DOHH2 (cell line): ENCODE measurements at regions not wholly inside any gene's neighbourhood (a gene's known extent, or its start where the extent isn't known, plus 50 kb on each side); places are given as distances from the start of the nearest gene placed in this dataset.
"Not testable (repeated sequence)": the region's sequence is repeated elsewhere in the genome, so short reads cannot be mapped to it uniquely, and the experiment has no call there.

Source experiments
- H3F3A ChIP-seq: fragments of 200-600 bp; sonication (generic), shearing (Covaris generic); 2 replicates; pipeline ENCODE4 v1.6.0; 2016; ENCODE audit warnings: antibody characterized with exemption, mild to moderate bottlenecking; ENCODE audit not compliant: control insufficient read depth, insufficient read depth
- H3K27ac ChIP-seq: fragments of 200-600 bp; sonication (generic); 2 replicates; pipeline ENCODE4 v1.5.1; 2014; ENCODE audit warnings: low read depth, mild to moderate bottlenecking, low read length, moderate library complexity
- H3K27me3 ChIP-seq: fragments of 200-600 bp; sonication (generic); 2 replicates; pipeline ENCODE4 v1.6.1; 2014; ENCODE audit warnings: mild to moderate bottlenecking, low read length, mixed read lengths; ENCODE audit not compliant: control insufficient read depth
- H3K36me3 ChIP-seq: fragments of 200-600 bp; sonication (generic); 2 replicates; pipeline ENCODE4 v1.6.1; 2014; ENCODE audit warnings: mild to moderate bottlenecking, low read length, moderate library complexity, mixed read lengths; ENCODE audit not compliant: control insufficient read depth
- H3K4me1 ChIP-seq: fragments of 200-600 bp; sonication (generic); 2 replicates; pipeline ENCODE4 v1.6.1; 2014; ENCODE audit warnings: mild to moderate bottlenecking, low read length, mixed read lengths; ENCODE audit not compliant: control insufficient read depth
- H3K4me2 ChIP-seq: fragments of 200-600 bp; sonication (generic); 2 replicates; pipeline ENCODE4 v1.6.0; 2014; ENCODE audit warnings: mild to moderate bottlenecking, low read length, moderate library complexity
- H3K4me3 ChIP-seq: fragments of 200-600 bp; sonication (generic); 2 replicates; pipeline ENCODE4 v1.5.1; 2014; ENCODE audit warnings: mild to moderate bottlenecking, low read length, mixed read lengths
- H3K79me2 ChIP-seq: fragments of 200-600 bp; sonication (generic); 2 replicates; pipeline ENCODE4 v1.6.1; 2014; ENCODE audit warnings: mild to moderate bottlenecking, low read length, mixed read lengths; ENCODE audit not compliant: control insufficient read depth
- H3K9me2 ChIP-seq: fragments of 200-600 bp; sonication (generic); replicated peaks from 2 replicates; pipeline ENCODE4 v1.6.1; 2014; ENCODE audit warnings: mild to moderate bottlenecking, low read length, mixed read lengths; ENCODE audit not compliant: control insufficient read depth
- H3K9me3 ChIP-seq: fragments of 200-600 bp; sonication (generic); 2 replicates; pipeline ENCODE4 v1.6.1; 2014; ENCODE audit warnings: antibody characterized with exemption, low read length, mixed read lengths; ENCODE audit not compliant: control insufficient read depth, insufficient read depth
- H4K20me1 ChIP-seq: fragments of 200-600 bp; sonication (generic); 2 replicates; pipeline ENCODE4 v1.6.0; 2014; ENCODE audit warnings: low read depth, mild to moderate bottlenecking, antibody characterized with exemption, low read length, moderate library complexity; ENCODE audit not compliant: control insufficient read depth, insufficient read depth
- CTCF ChIP-seq: fragments of 200-600 bp; sonication (generic); IDR thresholded peaks from one replicate; pipeline ENCODE4 v1.5.1; 2014; ENCODE audit warnings: antibody characterized with exemption, mild to moderate bottlenecking, low read depth, low read length; ENCODE audit not compliant: poor library complexity, severe bottlenecking
- EZH2phosphoT487 ChIP-seq: fragments of 200-600 bp; sonication (generic); IDR thresholded peaks from 2 replicates; pipeline ENCODE4 v1.6.1; 2017; ENCODE audit warnings: borderline replicate concordance, mild to moderate bottlenecking, antibody characterized with exemption, low read length, moderate library complexity, mixed read lengths

DNA sequence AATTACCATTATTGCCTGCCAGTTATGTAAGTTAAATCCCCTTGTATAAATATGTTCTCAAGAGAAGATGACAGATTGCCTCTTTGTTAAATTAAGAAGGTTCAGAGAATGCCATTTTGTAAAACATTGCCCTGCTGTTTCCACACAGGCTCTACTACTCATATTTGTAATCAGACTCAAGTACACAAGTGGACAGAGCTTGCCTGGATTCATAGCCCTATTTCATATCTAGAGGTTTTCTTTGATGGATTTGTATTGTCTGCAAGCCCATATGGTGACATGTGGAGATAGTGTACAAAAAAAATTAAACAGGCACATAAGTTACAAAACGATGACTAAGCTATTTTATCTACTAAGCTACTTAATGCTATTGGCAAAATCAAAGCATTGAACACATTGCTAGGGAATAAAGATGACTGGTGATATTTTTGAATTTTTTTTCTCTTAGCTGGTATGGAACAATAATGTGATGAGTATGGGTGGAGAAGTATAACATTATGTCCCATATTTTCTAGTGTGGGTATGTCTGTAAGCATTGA is 1286.6 kb upstream of the ALCAM start:
- Histone ChIP-seq H3F3A (no peaks in the 10 kb centered on the region), H3K4me3 (no peak overlapping the region), H3K9me3 (no peaks in the 10 kb centered on the region), H3K36me3 (no peaks in the 10 kb centered on the region), H3K4me1 (no peaks in the 10 kb centered on the region), H3K79me2 (no peaks in the 10 kb centered on the region), H3K4me2 (no peak overlapping the region), H3K9me2 (no peaks in the 10 kb centered on the region; the same call in 1 of the 2 replicates), H3K27ac (no peak overlapping the region), H4K20me1 (no peaks in the 10 kb centered on the region), H3K27me3 (no peaks in the 10 kb centered on the region)
- TF ChIP-seq EZH2phosphoT487 (no peak), CTCF (no peak)

GRCh38 chr3:104088738-104089137 is 1278.0 kb upstream of the ALCAM start:
- H3K27ac ChIP-seq = no peak overlapping the region
- no peak for TF ChIP-seq EZH2phosphoT487
- TF ChIP-seq CTCF = no peak
- no peaks in the 10 kb centered on the region for H3K36me3 ChIP-seq
- H3K4me3 ChIP-seq = no peak overlapping the region
- H3K79me2 ChIP-seq = no peaks in the 10 kb centered on the region
- H3F3A ChIP-seq = no peaks in the 10 kb centered on the region
- H3K4me2 ChIP-seq = no peak overlapping the region
- no peaks in the 10 kb centered on the region for H3K9me2 ChIP-seq
- H4K20me1 ChIP-seq = no peaks in the 10 kb centered on the region
- H3K9me3 ChIP-seq = no peaks in the 10 kb centered on the region
- H3K27me3 ChIP-seq = no peaks in the 10 kb centered on the region
- H3K4me1 ChIP-seq = no peaks in the 10 kb centered on the region

GRCh38 chr3:104089987-104090386 is 1276.7 kb upstream of the ALCAM start:
- not testable (repeated sequence) for H3K27me3 ChIP-seq, H3K4me2 ChIP-seq, H4K20me1 ChIP-seq, H3K9me3 ChIP-seq, H3K36me3 ChIP-seq, H3K9me2 ChIP-seq, H3K4me1 ChIP-seq, H3K4me3 ChIP-seq, H3K79me2 ChIP-seq, H3F3A ChIP-seq, H3K27ac ChIP-seq

DNA sequence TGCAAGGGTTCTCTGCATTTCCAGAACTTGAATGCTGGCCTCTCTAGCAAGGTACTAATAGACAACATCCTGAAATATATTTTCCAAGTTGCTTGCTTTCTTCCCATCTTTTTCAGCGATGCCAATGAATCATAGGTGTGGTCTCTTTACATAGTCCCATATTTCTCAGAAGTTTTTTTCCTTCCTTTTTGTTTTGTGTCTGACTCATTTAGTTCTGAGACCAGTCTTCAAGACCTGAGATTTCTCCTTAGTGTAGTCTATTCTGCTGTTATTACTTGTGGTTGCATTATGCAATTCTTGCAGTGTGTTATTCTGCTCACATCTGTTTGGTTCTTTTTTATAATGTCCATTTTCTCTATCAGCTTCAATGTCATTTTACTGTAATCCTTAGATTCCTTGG is 1265.0 kb upstream of the ALCAM start:
- no peaks in the 10 kb centered on the region for H3K9me2 ChIP-seq
- H3K27me3 ChIP-seq = no peaks in the 10 kb centered on the region
- H3K9me3 ChIP-seq = no peaks in the 10 kb centered on the region
- H3K36me3 ChIP-seq = no peaks in the 10 kb centered on the region
- no peaks in the 10 kb centered on the region for H4K20me1 ChIP-seq
- no peak overlapping the region for H3K4me2 ChIP-seq
- no peak overlapping the region for H3K27ac ChIP-seq
- TF ChIP-seq CTCF (no peak), EZH2phosphoT487 (no peak)
- H3K4me3 ChIP-seq = no peak overlapping the region
- no peaks in the 10 kb centered on the region for H3K79me2 ChIP-seq
- H3K4me1 ChIP-seq = peaks cover 3% of the 10 kb centered on the region; the same call in 1 of the 2 replicates
- H3F3A ChIP-seq = no peaks in the 10 kb centered on the region
